ENCODE measurements at regions not wholly inside any gene's neighbourhood (a gene's known extent, or its start where the extent isn't known, plus 50 kb on each side); places are given as distances from the start of the nearest gene placed in this dataset.
"Not testable (repeated sequence)": the region's sequence is repeated elsewhere in the genome, so short reads cannot be mapped to it uniquely, and the experiment has no call there.

DNA sequence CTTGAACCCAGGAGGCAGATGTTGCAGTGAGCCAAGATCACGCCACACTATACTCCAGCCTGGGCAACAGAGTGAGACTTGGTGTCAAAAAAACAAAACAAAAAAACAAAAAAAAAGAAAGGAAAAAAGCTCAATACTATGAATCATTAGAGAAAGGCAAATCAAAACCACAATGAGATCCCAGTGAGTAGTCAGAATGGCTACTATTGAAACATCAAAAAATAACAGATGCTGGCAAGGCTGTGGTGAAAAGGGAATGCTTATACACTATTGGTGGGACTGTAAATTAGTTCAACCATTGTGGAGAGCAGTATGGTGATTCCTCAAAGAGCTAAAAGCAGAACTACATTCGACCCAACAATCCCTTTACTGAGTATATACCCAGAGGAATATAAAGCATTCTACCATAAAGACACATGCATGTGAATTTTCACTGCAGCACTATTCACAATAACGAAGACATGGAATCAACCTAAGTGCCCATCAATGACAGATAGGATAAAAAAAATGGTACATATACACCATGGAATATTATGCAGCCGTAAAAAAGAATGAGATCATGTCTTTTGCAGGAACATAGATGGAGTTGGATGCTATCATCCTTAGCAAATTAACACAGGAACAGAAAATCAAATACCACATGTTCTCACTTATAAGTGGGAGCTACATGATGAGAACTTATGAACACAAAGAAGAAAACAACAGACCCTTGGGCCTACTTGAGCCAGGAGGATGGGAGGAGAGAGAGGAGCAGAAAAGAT is 81.9 kb upstream of the ARRDC3 start:
- H3K27ac ChIP-seq, result no peak overlapping the region
- no peak for TF ChIP-seq ZFX (IDR thresholded peaks at IDR 0.05; ENCODE audit: borderline replicate concordance)
- TF ChIP-seq, protein P1, sequence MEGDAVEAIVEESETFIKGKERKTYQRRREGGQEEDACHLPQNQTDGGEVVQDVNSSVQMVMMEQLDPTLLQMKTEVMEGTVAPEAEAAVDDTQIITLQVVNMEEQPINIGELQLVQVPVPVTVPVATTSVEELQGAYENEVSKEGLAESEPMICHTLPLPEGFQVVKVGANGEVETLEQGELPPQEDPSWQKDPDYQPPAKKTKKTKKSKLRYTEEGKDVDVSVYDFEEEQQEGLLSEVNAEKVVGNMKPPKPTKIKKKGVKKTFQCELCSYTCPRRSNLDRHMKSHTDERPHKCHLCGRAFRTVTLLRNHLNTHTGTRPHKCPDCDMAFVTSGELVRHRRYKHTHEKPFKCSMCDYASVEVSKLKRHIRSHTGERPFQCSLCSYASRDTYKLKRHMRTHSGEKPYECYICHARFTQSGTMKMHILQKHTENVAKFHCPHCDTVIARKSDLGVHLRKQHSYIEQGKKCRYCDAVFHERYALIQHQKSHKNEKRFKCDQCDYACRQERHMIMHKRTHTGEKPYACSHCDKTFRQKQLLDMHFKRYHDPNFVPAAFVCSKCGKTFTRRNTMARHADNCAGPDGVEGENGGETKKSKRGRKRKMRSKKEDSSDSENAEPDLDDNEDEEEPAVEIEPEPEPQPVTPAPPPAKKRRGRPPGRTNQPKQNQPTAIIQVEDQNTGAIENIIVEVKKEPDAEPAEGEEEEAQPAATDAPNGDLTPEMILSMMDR (IDR thresholded peaks at IDR 0.05), result no peak

DNA sequence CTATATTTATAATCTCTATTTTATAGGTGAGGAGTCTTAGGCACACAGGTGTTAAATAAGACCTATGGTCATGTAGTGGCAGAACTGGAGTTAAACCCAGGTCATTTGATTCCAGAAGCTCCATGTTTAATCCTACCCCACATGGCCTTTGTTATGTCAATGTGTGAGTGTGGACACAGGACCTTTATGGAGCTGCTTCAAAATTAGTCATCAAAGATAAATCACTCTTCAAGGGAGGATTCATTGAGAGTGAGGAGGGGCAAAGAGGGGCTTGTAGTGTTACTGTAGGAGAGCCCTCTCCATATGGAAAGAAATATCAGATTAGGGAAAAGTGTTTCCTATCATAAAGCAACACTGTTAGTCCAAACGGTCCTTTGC is 74.6 kb upstream of the ARRDC3 start:
- TF ChIP-seq, protein P1 (IDR thresholded peaks at IDR 0.05), result no peak
- TF ChIP-seq ZFX (IDR thresholded peaks at IDR 0.05; ENCODE audit: borderline replicate concordance), result no peak

DNA sequence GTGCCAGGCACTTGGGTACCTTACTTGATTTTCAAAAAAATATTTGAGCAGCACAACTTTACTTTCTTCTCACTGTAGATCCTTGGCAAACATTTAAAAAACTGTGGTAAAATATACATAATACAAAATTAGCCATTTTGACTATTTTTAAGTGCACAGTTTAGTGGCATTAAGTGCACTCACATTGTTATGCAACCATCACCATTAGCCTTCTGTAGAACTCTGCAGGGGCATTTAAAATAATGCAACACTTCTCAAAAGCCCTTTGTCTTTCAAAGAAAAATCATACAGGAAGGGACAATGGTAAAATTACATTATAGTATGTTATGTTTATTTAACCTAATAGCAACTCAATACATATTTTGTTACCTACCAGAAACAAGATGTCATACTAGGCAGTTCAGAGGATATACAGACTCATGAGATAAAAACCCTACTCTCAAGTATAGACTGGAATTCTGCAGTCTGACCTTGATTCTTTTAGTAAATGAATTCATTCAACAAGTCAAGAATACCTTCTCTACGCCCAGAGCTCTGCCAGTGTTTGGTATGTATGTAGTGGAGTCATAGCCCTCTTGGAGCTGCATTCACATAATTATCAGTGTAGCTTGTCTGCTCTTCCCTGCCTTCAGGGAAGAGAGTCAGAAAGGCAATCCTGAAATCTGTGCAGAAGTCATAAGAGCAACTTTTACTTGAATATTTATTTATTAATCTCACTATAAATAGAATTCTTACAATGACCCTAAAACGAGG is 74.0 kb upstream of the ARRDC3 start:
- H3K27ac ChIP-seq, result no peak overlapping the region
- TF ChIP-seq ZFX (IDR thresholded peaks at IDR 0.05; ENCODE audit: borderline replicate concordance), result no peak
- TF ChIP-seq, protein P1 (IDR thresholded peaks at IDR 0.05), result no peak

More for the DNA sequence above, 74.6 kb upstream of the ARRDC3 start:
- H3K27ac ChIP-seq, result no peak overlapping the region

DNA sequence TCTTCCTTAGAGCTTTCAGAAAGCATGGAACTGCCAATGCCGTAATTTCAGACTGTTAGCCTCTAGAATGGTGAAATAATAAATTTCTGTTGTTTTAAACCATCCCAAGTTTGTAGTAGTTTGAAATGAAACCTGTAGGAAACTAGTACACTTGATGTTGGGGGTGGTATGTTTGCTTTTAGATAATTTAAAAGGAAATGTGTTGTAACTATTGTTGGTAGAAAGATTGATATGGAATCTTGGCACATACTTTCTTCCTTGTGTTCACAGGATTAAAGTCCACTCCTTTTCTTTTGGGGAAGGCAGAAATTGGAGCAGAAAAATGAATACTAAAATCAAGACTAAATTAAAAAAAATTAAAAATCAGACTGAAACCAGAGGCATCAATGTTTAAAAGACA is 66.0 kb upstream of the ARRDC3 start:
- H3K27ac ChIP-seq, result no peak overlapping the region
- TF ChIP-seq ZFX (IDR thresholded peaks at IDR 0.05; ENCODE audit: borderline replicate concordance), result no peak
- TF ChIP-seq, protein P1 (IDR thresholded peaks at IDR 0.05), result no peak

DNA sequence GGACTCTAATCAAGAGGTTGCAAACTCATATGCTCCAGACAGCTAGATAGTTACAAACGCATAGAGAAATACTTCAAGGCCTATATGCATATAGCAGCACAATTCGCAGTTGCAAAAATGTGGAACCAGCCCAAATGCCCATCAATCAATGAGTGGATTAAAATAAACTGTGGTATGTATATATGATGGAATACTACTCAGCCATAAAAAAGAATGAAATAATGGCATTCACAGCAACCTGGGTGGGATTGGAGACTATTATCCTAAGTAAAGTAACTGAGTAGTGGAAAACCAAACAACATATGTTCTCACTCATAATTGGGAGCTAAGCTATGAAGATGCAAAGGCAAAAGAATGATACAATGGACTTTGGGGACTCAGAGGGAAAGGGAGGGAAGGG is 65.0 kb upstream of the ARRDC3 start:
- H3K27ac ChIP-seq, result not testable (repeated sequence)

DNA sequence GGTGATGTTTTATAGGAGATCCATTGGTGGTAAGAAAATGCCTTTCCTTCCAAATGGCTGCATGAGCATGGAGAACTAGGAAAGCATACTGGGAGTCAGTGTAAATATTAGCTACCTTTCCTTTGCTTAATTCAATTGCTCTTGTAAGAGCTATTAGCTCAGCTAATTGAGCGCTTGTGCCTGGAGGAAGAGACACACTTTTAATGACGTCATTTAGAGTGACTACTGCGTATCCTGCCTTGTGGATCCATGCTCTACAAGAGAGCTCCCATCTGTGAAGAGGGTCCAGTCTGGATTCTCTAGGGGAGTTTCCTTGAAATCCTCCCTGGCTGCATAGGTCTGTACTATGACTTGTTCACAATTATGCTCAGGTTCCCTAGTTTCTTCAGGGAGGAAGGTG is 63.8 kb upstream of the ARRDC3 start:
- H3K27ac ChIP-seq, result not testable (repeated sequence)

DNA sequence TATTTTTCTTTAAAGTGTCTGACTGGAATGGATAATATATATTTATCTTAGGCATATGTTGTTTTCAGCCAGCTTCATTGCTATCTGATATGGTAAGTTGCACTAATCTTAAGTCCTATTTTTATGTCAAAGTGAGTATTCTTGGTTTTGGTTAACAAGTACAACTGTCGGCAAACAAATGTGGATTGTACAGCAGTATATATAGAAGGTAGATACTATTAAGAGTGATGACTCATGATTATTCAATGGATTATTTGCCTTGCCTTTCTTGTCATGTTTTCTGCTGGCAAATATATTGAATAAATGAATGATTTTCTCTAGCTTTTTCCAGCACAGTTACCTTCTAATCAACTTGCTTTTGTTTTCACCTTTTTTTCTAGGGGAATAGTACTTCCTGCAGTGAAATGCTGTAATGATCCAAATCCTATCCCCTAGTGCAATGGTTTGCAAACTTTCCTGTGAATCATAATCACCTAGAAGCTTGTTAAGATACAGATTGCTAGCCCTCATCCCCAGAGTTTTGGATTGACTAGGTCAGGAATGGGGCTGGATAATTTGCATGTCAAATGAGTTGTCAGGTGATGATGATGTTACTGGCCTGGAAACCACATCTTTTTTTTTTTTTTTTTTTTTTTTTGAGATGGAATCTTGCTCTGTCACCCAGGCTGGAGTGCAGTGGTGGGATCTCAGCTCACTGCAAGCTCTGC is 60.8 kb upstream of the ARRDC3 start:
- TF ChIP-seq ZFX (IDR thresholded peaks at IDR 0.05; ENCODE audit: borderline replicate concordance), result no peak
- TF ChIP-seq, protein P1 (IDR thresholded peaks at IDR 0.05), result no peak

DNA sequence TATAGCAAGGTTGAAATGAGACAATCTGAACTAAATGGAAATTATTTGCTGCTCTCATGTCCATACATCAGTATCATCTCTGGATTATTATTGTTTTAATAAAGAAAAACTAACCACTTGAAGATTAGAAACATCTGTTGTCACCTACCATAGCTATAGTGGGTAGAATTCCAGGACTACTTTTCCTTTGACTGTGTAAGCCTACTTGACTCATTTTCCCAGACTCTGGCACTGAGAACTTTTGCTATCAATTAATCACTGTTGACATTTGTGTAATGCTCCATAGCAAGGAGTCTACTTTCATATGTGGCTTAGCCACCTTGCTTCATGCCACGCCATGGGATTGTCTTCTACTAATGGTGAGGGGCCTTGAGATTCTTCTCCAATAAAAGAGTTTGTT is 59.9 kb upstream of the ARRDC3 start:
- H3K27ac ChIP-seq, result no peak overlapping the region
- TF ChIP-seq, protein P1 (IDR thresholded peaks at IDR 0.05), result no peak
- no peak for TF ChIP-seq ZFX (IDR thresholded peaks at IDR 0.05; ENCODE audit: borderline replicate concordance)

More for the DNA sequence above, 60.8 kb upstream of the ARRDC3 start:
- no peak overlapping the region for H3K27ac ChIP-seq
